GM18870 (cell line): ENCODE measurements at regions not wholly inside any gene's neighbourhood (a gene's known extent, or its start where the extent isn't known, plus 50 kb on each side); places are given as distances from the start of the nearest gene placed in this dataset.

Source experiments
- ATAC-seq: cut with Tn5 transposase; IDR thresholded peaks from one replicate; pipeline ENCODE4 v1.9.1; 2021; ENCODE audit warnings: moderate library complexity; ENCODE audit not compliant: unreplicated experiment

DNA sequence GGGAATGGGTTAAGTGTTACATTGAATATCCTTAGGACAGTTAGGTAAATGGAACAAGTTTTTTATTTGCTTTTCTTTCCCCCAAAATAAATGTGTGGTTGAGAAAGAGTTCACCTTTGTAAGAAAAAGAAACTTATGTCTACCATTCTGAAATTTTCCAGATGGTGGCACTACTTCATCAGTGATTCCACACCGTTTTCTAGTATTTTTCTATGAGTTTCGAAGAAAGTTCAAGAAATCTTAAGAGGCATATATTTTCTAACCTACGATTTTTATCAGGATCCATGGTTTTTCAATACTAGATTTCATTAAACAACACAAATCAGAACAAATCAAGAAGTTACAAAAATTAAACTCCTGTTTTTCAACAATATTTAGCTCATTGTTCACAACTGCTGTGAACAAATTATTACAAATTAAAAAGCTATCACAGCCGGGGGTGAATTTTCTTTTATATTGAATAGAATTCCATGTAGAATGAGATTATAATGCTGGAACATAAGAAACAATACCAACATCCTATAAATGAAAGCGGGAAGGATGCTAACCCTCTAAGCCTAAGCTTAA lies 163.1 kb upstream of the NPVF start:
- no peak for ATAC-seq

DNA sequence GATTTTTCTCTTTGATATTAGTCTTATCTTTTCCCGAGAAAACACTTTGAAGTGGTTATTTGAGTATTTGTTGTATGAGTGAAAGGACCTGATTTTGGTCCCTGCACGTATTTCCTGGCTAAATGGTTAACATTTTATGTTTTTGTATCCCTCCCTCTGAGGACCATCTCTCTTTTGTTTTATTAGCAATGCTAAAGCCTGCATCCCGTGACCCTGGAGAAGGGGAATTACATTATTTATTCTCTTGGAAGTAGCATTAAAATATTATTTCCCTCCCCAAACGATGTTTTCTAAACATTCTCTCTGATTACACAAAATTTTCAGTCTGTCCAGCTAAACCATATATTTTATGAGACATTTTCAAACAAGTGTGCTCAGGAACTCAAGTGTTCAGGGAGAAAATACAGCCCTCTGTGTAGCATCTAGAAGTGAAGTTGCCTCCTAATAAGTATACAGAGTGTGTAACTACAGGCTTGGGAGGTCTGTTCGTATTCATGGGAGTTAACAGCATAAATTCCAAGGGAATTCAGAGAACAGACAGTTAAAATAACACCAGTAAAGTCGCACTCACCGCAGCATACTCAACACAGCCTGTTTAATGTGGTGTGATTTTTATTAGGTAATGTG lies 163.8 kb upstream of the NPVF start:
- ATAC-seq, result no peak

DNA sequence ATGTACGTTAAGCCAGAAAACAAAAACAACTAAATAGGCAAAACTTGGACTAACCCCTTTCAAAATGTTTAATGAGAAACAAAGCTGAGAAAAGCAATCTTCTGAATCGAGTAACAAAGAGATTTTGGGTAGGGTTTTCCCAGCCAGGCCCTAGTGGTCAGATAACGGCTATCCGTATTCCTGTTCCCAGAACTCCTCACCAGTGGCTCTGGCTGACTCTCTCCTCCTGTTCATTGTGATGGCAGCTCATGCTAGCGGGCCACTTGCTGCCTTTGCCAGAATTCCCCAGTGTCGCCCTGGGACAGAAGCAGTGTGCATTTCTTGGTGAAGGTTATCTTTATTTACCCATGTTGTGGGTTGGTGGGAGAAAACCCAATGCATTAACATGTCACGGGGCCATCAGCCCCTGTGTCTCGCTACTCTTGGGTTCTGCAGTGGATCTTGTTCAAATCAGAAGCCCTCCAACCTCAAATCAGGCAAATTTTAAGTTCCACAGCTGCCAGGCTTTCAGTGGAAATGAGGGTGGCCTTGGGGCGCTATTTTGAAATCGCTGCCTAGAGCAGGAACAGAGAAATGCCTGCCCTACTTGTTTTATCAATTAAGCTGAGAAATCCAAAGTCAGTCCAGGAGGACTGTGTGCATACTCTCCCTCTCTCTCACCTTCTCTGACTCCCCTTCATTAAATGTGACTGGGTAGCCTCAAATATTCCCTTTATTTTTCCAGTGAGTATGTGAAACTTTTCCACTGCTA lies 164.5 kb upstream of the NPVF start:
- no peak for ATAC-seq

DNA sequence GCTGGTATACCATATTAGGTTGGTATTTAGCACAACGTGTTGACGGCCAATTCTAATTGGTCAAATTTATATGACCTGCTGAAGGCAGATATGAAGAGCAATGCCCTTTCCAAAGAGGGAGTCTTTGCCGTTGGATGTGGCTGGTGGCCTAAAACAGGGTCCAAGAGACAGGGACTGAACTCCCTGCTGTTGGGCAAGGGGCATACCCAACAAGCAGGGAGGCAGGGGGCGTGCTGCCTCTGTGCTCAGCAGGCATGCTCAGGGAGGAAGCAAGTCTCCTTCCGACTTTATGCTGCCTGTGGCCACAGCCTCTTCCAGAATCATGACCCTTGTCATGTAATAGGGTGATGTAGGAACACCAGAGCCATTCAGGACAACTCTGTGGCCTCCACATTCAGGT lies 167.7 kb upstream of the NPVF start:
- no peak for ATAC-seq

DNA sequence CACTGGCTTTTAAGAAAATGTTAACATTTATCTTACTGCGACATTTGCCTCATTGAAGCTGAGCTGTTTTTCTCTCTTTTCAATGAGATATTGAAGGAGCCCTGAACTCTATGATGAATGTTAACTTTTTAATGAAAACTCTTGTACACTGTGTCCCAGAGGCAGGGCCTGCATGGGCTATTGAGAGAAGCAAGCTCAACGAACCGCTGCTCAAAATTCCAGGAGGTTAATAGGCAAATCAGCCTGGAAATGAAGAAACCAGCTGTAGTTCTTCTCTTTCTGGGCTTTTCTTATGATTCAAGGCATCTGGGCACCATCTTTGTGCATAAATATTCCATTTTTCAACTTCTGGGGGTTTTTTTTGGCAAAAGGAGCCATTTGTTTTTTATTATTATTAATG lies 168.4 kb upstream of the NPVF start:
- no peak for ATAC-seq

DNA sequence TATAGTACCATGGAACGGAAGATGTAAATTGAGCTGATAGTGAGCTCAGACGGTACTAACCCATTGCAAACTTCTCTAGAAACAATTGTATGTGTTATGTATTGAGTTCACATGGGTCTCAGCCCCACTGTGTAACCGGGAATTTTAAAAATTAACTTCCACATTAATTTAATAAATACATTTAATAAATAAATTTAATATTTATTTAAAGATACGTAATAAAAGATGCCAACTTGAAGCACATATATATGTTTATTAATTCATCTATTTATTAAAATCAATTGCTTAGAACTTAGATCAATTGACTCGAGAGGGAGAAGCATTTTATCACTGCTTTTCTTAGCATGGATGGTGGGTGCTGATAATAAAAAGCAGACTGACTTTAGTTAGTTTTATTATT lies 170.1 kb upstream of the NPVF start:
- ATAC-seq, result no peak

DNA sequence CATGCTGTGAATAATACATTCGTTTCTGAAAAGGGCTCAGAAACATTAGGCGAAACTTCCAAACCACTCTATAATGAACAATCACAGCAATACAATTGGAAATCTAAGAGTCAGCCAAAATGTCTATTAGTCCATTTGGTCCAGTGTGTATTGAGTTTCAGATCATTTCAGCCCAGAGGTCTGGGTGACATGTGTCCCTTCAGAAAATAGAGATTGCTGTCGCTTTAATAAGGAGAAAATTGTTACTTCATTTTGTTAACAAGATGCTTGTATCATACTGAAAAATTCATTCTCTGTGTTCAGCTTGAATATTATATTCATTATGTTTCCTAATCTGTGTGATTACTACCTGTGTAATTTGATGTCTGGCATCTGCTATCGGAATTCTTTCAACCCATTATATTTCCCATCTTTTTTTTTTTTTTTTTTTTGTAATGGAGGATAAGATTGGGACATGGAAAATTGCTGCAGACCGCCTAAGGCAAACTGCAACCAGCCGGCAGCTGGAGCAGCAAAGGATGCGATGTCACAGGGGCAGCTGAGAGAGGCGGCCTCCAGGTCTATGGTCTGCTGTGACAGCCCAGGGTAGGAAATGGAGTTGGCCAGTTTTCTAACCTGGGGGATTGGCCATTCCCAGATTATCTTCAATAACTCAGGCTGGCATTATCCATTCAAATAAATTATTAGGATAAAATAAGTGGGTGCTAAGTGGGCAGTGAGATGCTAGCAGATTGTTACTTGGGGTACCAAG lies 170.9 kb upstream of the NPVF start:
- ATAC-seq, result no peak

DNA sequence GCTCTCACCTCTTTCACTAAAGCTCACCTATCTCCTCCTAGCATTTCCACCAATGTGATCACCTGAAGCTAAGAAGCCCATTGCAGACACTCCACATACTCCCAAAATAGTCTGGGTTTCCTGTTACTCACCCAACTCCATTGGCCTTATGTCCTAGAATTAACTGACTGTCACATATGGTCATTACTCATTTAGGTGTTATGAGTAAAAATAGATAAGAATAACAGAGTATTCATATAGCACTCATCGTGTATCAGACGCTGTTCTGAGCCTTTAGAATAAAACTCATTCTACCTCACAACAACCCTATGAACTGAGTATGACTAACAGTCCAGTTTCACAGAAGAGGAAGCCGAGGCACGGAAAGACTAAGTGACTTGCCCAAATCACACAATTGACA lies 174.2 kb upstream of the NPVF start:
- no peak for ATAC-seq

DNA sequence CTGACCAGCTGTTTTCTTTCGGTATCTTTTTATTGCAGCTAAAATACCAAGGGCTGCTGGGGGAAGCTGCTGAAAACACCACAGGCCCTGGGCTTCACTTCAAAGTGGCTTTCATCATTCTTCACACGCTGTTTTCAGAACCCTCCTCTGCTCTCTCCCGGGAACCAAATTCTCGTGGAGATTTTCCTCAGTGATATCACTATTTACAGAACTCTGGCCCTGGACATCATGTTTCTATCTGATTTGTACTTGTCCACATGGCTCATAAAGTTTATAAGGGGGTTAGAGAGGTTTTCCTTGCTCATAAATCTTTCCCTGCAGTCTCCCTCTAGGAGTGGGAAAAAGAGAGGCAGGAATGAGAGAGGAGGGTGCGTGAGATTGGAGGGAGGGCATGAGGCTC lies 177.4 kb upstream of the NPVF start:
- ATAC-seq, result no peak

DNA sequence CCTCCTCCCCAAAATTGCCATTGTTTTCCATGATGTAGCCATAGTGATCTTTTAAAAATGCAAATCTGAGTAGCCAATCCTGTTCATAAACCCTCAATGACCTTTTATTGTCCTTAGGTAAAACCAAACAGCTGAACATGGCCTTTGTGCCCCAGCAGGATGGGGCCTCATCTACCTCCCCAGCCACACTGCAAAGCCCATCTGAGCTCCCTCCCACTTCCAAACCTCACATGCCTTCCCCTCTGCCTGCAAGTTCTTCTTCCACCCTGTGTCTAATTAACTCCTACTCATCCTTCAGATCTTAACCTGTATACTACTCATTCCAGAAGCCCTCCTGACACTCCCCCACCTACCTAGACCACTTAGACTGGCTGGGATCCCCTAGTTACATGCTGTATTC lies 178.8 kb upstream of the NPVF start:
- ATAC-seq, result no peak

DNA sequence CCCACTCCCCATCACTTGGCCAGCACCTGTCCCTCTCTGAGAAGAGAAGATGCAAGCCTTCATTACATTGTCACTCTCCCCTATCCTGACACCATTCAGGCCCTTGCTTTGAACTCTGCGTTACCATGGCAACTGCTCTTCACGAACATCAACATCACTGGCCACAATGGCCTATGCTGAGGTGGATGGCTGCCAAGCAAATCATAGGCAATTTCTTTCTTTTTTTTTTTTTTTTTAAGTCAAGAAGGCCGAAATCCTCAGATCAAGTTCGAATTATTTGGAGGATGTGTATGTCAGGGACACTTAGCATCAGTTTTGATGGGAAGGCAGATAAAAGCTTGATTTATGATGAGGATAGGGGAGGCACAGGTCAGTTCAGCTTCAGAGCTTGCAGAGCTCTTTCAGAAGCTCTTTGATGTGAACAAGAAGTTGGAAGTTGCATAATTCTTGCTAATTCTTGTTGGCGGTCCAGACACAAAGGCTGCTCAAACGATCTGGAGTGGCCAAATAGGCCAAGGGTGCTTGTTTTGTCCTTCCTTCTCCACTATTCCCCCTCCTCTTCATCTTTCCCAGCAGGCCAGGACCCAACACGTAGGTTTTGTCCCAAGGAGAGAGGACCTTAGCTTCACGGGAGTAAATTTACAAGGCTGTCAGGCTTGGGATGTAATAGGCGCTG lies 179.9 kb upstream of the NPVF start:
- no peak for ATAC-seq

DNA sequence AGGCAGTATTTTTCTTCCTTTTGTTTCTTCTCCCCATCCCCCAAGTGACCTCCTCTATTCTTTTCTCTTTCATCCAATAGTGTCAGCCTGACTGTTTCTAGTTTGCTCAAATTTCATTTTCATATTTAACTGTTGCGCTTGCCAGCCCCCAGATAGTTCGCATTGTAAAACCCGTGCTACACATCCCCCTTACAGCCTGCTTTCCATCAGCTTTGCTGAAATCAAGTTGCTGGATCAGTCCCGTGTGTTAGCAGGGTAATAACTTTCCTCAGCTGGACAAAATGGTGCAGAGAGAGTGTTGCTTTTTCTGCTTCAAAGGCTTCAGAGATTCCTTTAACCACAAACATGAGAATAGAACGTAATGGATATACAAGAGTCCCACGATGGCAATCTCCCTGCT lies 180.6 kb upstream of the NPVF start:
- ATAC-seq, result no peak

DNA sequence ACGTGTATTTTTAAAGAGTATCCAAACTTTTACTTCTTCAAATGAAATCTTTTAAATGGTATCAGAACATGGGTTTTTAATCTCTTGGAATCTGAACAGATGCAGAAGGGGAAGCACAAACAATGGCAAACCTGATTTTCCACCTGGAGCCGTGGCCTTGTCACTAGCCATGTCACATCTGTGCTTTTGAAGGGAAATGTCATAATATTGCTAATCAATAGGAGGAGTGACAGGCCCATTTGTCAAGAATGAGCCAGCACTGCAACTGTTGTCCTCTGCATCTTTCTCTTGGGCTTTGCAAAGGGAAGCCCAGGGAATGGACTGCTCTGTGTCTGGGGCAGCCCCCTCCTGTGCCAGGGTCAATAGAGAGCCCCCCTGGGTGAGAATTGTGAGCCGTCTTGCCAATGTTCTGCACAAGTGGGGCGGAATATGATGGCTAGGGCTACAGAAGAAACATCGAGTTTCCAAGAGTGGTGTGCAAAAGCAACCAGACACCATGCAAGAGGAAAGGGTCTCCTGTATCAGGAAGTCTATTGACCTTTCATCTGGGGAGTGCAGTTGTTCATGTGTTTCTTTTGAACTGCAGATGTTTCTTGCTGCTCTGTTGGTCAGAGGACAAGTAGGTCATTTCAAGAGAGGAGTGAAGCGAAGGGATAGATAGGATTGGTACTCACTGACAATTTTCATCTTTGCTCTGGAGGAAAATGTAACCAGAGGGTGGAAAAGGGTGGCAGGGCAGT lies 181.8 kb upstream of the NPVF start:
- no peak for ATAC-seq

DNA sequence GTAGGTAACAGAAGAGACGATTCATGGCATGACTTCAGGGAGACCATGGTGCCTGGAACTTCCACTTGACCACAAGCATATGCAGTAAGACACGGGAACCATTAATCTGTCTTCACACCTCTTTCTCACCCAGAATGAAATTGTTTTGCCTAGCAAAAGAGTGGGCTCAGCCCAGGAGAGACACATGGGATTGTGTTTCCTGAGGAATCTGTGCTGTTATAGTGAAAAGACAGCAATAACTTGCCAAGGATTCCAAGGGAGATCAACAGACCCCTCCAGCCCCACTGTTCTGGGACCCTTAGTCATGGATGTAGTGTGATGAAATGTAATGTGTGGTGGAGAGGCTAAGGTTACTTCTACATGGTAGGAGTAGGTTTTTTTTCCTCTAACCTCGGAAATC lies 192.5 kb upstream of the NPVF start:
- no peak for ATAC-seq

DNA sequence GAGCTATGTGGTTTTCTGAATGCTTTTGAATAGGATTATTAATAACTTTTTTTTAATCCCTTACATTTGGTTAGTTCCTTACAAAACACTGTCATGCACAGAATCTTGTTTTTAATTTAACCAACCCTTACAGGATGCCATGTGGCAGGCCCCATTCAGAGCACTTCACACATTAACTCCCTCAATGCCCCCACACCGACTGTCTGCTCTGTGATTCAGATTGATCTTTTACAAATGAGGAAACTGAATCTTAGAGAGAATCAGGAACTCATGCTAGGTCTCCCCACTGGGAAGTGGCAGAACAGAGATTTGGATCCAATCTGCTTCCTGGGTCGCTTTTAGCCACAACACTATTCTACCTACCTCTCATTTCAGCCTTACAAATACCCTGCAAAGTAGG lies 195.8 kb upstream of the NPVF start:
- no peak for ATAC-seq

DNA sequence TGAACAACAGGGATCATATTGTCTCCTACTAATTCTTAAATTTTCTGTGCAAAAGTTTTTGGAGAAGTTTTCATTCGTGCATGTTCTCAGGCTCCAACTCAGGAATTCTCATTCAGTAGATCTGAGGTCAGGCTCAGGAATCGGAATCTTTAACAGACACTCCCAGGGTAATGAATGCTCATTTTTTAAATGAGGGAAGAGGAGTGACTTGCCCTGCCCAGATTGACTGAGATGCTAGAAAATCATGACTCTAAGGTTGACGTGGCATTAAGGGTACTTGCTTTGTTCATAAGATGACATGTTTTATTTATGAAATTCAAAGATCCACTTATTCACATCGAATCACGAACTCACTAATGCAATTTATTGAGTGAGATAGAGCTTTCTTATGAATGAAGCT lies 196.6 kb upstream of the NPVF start:
- no peak for ATAC-seq

DNA sequence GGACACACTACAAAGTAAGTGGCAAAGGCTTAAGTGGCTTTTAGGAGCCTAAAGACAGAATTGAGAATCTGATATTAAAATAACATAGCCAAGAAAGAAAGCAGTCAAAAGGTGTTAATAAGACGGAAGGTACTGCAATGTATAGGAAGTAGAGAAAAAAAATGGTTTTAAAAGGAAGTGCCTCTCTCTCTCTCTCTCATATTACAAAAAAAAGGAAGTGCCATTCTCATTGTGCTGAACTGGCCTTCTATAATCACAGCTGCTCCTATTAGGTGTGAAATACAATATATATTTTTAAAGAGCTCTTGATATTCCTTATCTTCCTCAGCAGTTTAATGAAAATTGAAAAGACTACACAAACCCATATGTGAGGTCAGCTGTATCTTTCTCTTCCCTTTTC lies 199.4 kb upstream of the NPVF start:
- no peak for ATAC-seq

DNA sequence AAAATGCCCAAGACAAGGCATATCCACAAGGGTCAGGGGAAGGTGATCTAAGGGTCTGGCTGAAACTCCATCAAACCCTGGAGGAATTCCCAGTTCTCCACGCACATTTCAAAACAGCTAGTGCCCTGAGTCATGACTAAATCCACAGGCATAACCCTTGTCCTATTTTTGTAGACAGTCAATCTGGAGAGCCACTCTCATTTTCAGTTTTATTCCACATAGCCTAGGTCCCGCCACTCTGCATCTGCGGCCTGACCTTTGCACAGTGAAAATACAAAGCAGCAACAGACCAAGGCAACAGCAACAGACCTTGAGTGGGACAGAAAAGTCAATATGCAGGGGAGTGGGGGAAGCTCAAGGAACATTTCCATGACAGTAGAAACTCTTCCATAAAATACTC lies 201.4 kb upstream of the NPVF start:
- ATAC-seq, result no peak

DNA sequence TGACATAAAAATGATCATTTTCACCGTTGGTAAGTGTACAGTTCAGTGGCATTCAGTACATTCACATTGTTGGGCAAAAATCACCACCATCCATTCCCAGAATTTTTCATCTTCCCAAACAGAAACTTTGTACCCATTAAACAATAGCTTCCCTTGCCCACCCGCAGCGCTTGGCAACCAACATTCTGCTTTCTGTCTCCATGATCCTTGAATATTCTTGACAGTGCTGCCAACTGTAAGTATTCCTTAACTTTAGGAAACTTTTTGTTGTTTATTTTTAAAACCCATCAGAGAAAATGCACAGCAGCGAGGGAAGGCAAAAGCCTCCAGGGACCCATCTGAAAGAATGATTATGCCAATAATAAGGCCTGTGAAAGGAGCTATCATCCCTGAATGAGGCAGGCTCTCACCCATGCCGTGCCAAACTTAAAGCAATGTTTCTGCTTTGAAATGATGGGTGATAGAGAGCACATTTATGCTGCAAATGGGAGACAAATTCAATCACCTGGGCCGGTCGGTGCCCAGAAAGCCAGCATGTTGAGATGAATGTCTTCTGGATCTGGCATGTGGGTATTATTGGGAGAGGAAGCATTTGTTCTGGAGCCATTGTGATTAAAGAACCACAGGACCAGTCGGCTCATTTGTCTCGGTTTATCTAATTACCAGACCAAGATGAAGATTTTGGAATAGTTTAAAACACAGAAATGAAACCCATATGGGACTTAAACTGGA lies 202.1 kb upstream of the NPVF start:
- no peak for ATAC-seq

DNA sequence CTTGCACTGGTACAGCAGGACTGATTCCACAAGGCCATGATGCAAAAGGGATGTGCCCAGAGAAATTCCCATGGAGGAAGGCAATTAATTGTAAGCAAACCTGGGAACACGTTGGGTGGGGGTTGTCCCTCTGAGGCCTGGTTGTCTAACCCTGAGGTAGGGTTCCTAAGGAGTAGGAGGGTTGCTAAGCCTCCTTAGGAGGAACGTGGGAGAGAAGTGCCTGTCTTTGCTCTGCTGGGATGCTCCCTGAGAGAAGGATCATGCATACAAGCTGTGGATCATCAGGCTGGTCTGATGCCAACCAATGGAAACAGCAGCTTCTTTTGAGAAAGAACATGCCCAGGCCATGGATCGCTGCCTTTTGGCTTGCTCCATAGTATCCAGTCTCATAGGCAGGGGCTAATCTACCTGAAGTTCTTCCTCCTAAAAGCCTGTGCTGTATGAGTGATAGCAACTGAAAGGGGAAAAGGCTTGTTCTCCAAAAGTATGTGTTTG lies 203.7 kb upstream of the NPVF start:
- ATAC-seq, result no peak
